ENCODE measurements at regions not wholly inside any gene's neighbourhood (a gene's known extent, or its start where the extent isn't known, plus 50 kb on each side); places are given as distances from the start of the nearest gene placed in this dataset.

DNA sequence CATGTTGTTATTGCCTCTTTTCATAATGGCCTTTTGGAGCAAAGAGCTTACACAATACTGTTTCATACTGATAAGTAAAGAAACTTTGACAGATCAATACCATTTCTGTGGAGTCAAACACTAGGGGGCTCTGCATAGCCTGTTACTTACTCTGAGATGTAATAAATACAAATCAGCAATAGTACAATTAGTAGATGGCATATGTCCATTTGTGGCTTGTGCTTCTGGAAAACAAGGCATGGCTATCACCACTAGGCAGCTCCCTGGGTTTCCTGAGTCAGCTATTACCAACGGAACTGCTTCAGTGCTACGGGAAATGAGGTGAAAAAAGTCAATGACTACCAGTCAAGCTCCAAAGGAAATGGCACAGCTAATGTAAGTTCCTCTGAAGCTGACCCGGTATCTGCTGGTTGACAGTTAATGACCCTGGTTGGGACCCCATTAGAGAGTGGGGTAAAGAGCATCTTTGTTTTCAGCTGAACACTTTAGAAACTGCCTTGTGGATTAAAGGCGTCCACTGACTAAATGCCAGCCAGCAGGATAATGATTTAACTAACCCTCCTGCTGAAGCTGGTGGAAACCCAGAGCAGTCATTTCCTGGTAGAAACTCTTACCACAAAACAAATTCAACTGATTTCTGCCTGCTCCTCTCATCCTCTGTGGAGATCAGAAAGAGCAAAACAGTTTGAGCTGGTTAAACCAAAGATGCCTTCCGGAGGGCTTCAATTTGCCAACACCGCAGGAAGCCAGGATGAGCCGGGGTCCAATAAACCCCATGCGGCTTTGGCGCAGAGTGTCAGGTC is 69.0 kb upstream of the FAM169A start:
- no peak overlapping the region for H3K27ac ChIP-seq
- POLR2A ChIA-PET (ENCODE audit: low non-redundant PET) = no interaction called here

DNA sequence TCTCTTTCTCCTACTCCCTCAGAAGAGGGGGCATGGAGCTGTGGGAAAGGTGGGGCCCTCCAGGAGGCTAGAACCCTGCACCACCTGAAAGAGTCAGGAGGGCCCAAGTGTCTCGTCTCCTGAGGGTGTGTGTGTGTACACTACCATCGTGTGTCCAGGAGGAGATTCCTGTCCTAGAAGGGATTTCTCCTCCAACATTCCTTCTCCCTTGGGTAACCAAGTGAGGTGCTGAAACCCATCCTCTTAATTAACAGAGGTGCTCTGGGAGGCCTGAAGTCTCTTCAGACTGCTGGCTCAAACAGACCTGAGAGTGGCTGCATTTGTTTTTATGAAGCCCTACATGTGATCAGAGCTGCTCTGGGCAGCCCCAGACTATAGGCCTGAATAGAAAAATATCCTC is 61.1 kb upstream of the FAM169A start:
- H3K27ac ChIP-seq = no peak overlapping the region
- no peak for DNase-seq (ENCODE audit: low spot score)
- CTCF ChIA-PET = interaction anchor here (0.6 kb wide), 1 partner anchor 147 kb away, joined by 3 read pairs; no protein-coding TSS in a partner anchor
- TF ChIP-seq, protein P1, sequence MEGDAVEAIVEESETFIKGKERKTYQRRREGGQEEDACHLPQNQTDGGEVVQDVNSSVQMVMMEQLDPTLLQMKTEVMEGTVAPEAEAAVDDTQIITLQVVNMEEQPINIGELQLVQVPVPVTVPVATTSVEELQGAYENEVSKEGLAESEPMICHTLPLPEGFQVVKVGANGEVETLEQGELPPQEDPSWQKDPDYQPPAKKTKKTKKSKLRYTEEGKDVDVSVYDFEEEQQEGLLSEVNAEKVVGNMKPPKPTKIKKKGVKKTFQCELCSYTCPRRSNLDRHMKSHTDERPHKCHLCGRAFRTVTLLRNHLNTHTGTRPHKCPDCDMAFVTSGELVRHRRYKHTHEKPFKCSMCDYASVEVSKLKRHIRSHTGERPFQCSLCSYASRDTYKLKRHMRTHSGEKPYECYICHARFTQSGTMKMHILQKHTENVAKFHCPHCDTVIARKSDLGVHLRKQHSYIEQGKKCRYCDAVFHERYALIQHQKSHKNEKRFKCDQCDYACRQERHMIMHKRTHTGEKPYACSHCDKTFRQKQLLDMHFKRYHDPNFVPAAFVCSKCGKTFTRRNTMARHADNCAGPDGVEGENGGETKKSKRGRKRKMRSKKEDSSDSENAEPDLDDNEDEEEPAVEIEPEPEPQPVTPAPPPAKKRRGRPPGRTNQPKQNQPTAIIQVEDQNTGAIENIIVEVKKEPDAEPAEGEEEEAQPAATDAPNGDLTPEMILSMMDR (conservative IDR thresholded peaks at IDR 0.05; ENCODE audit: low read depth) = no peak
- POLR2A ChIA-PET (ENCODE audit: low non-redundant PET) = no interaction called here

More for the DNA sequence above, 69.0 kb upstream of the FAM169A start:
- TF ChIP-seq, protein P1 (conservative IDR thresholded peaks at IDR 0.05; ENCODE audit: low read depth) = peak; percentile 15; the same call in 1 of the 2 replicates
- CTCF ChIA-PET = interaction anchor here (0.7 to 1.4 kb wide), 3 partner anchors 10 to 301 kb away, joined by 3 to 5 read pairs (median 3); partner anchors contain the start of gene ANKRD31
- DNase-seq (ENCODE audit: low spot score) = no peak

DNA sequence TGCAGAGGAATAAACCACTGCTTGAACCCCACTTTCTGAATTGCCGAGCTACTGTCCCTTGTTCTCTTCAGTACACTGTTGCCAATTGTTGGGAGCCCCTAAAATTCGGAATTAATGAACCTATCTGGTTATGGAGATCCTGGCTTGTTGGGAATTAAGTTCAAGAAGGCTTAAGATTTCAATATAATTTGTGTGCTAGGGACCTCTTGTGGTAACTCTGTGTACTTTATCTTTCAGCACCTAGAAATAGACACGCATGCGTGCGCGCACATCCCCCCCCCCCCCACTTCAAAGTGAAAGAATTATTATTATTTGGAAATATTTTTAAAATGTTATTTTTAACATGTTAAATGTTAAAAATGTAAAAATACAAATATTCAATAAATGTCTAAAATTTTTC is 53.3 kb upstream of the FAM169A start:
- TF ChIP-seq, protein P1 (conservative IDR thresholded peaks at IDR 0.05; ENCODE audit: low read depth) = peak; percentile 76
- ChIA-PET POLR2A (ENCODE audit: low non-redundant PET) (no interaction called here), CTCF (interaction anchor here (0.6 to 1.4 kb wide), 12 partner anchors 11 to 376 kb away, joined by 3 to 8 read pairs (median 3); no protein-coding TSS in a partner anchor)
- H3K27ac ChIP-seq = no peak overlapping the region
- peak; percentile 88 for DNase-seq (ENCODE audit: low spot score)

DNA sequence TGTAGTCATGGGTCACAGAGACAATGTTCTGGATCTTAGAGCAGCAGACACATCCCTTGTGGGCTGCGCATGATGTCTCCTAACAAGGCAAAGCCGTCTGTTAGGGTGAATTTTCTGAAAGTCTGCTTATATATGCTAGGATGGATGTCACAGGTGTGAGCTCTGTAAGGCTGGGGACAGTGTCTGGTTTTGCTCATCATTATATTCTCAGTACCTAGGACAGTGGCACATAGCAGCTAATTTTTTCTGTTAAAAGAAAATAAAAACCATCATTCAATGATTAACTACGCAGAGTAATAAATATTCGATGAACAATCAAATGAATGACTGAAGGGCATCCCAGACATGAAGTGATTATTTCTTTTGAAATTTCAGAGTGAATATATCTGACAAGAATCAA is 52.9 kb upstream of the FAM169A start:
- no peak for DNase-seq (ENCODE audit: low spot score)
- ChIA-PET CTCF (interaction anchor here (0.6 to 1.4 kb wide), 10 partner anchors 11 to 377 kb away, joined by 3 to 8 read pairs (median 4); no protein-coding TSS in a partner anchor), POLR2A (ENCODE audit: low non-redundant PET) (no interaction called here)
- TF ChIP-seq, protein P1 (conservative IDR thresholded peaks at IDR 0.05; ENCODE audit: low read depth) = no peak
- H3K27ac ChIP-seq = no peak overlapping the region

DNA sequence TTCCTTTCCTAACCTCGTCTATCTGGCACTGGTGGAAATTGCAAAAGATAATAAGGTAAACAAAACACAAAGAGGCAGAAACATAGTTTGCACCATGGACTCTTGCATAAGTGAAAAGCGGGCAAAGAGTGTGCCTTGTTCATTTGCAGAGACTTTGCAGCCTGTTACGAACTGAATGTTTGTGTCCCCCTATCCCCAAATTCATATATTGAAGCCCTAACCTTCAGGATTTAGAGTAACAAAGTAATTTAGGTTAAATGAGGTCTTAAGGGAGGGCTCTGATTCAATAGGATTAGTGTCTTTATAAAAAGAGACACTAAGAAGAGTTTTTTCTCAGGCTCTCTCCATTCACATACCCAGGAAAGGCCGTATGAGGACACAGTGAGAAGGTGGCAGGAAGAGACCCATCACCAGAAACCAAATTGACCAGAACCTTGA is 52.1 kb upstream of the FAM169A start:
- TF ChIP-seq, protein P1 (conservative IDR thresholded peaks at IDR 0.05; ENCODE audit: low read depth) = no peak
- DNase-seq (ENCODE audit: low spot score) = no peak
- CTCF ChIA-PET = interaction anchor here (0.8 to 1.4 kb wide), 2 partner anchors 202 to 245 kb away, joined by 4 to 7 read pairs; no protein-coding TSS in a partner anchor
- no peak overlapping the region for H3K27ac ChIP-seq
- POLR2A ChIA-PET (ENCODE audit: low non-redundant PET) = no interaction called here

DNA sequence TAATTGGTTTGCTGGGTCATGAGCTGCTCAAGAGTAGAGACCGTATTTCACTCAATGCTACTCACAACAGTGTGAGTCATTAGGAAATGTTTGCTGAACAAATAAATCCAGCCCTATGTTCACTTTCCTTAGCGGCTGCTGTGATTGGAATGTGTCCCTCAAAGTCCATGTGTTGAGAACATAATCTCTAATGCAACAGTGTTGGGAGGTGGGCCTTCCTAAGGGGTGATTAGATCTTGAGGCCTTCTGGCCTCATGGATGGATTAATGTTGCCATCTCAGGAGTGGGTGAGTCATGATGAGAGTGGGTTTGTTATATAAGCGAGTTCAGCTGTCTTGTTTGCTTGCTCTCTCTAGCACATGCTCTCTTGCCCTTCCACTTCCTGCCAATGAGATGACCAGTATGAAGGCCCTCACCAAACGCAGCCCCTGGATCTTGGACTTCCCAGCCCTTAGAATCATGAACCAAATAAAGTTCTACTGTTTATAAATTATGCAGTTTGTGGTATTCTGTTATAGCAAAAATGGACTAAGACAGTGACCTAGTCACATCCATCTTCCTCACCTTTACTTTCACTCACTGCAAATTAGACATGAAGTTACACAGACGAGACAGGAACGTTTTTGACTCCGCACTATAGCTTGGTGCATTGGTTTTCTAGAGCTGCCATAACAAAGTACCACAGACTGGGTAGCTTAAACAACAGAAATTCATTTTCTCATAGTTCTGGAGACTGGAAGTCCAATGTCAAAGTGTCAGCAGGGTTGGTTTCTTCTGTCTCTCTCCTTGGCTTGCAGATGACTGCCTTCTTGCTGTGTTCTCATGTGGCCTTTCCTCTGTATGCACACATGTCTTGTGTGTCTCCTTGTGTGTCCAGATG is 50.9 kb upstream of the FAM169A start:
- DNase-seq (ENCODE audit: low spot score) = peak; percentile 41
- TF ChIP-seq, protein P1 (conservative IDR thresholded peaks at IDR 0.05; ENCODE audit: low read depth) = no peak
- H3K27ac ChIP-seq = no peak overlapping the region
- CTCF ChIA-PET = interaction anchor here (0.6 kb wide), 2 partner anchors 33 to 133 kb away, joined by 3 to 4 read pairs; no protein-coding TSS in a partner anchor
- POLR2A ChIA-PET (ENCODE audit: low non-redundant PET) = no interaction called here

All from RWPE1 (cell line).